NOMO-1 treated with dmso at 0.1 percent for 144 hours (cell line): ENCODE measurements at regions not wholly inside any gene's neighbourhood (a gene's known extent, or its start where the extent isn't known, plus 50 kb on each side); places are given as distances from the start of the nearest gene placed in this dataset.
"Not testable (repeated sequence)": the region's sequence is repeated elsewhere in the genome, so short reads cannot be mapped to it uniquely, and the experiment has no call there.

Experiments used
- DNase-seq: peaks from one replicate; lab custom pipeline; 2025; ENCODE audit not compliant: unreplicated experiment; lab: John Stamatoyannopoulos, UW

DNA sequence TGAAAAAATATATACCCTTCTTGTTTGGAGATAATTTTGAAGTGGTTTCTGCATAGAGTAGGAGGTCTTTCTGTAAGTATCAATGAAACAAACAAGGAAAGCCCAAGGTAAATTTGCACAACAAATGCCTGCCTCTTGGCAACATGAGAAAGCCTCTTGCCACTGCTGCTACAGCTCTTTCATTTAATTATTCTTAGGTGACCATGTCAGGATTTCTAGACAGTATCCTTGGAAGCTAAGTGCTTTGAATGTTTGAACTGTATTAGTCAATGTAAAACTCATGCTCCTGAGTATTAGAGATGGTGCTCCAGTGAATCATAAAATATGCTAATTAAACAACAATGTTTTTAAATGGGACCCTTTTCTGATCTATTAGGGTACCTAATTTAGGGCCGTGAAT, 81.2 kb upstream of the ITGB1 start:
- DNase-seq, result no peak

DNA sequence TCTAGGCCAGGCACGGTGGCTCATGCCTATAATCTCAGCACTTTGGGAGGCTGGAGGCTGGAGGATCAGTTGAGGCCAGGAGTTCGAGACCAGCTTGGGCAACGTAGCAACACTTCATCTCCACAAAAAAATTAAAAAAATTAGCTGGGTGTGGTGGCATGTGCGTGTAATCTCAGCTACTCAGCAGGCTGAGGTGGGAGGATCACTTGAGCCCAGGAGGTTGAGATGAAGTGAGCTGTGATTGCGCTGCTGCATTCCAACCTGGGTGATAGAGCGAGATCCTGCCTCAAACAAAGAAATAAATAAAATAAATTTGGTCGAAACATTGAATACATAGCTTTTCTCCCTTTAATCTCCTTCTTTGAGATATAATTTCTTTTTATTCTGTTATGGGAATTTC, 80.6 kb upstream of the ITGB1 start:
- no peak for DNase-seq

DNA sequence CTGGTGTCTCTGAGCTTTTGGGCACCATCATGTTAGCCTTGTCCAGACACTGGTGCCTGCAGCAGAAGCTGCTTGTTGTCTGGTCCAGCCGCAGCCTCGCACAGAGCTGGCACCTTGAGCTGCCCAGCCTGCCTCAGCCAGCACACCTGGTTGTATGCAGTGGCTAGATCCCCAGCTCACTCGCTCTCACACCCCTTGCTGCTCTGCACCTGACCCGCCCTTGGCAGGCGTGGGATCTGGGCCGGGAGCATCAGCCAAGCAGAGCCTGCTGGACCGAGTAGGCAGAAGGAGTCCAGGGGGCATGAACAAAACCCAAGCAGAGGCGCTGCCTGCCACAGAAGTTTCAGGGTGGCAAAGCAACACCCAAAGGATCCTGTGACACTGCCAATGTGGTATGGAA, 79.7 kb upstream of the ITGB1 start:
- no peak for DNase-seq

DNA sequence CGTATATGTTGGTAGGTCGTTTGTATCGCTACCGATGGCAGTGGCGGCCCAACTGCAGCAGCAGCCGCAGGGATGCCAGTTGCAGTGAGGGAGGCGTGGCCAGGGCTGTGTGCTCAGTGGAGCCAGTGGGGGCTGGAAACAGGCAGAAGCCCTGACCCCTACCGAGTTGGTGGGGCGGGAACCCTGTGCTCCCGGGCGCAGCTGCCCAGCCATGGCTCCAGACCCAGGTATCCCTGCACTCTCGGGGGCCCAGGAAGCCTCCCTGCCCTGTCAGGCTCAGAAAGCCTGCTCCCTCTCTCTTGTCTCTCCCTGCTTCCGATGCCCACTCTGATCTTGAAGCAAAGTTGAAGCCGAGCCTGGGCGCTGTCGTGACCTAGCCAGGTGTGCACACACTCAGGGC, 78.6 kb upstream of the ITGB1 start:
- DNase-seq, result no peak

DNA sequence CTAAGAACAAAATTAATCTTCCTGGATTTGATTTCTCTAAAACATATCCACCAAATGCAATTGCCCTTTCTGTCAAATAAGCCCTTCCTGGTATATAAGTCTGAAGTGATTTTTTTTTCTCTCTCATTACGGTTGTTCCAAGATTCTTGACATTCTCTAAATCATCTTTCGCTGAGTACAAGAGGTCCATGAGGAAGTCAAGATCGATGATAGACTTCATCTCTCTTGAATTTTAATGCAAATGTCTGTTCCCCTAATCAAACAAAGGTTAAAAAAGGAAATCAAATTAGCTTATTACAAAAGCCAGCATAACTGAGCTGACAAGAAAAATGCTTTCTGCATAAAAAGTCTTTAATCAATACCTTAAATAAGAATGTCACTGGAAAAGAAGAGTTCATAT, 77.4 kb upstream of the ITGB1 start:
- no peak for DNase-seq

DNA sequence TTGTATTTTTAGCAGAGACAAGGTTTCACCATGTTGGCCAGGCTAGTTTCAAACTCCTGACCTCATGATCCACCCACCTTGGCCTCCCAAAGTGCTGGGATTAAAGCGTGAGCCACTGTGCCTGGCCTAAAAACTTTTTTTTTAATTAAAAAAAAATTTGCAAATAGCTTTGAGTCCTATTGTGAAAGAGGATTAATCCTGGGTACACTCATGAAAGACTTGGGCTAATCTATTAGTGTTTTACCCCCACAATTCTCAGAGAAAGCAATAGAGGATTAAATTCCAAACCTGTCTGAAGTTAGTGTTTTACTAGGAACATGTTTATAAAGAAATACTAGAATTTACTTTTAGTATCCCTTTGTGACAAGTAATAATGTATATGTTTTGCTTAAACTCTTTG, 76.9 kb upstream of the ITGB1 start:
- DNase-seq, result no peak

DNA sequence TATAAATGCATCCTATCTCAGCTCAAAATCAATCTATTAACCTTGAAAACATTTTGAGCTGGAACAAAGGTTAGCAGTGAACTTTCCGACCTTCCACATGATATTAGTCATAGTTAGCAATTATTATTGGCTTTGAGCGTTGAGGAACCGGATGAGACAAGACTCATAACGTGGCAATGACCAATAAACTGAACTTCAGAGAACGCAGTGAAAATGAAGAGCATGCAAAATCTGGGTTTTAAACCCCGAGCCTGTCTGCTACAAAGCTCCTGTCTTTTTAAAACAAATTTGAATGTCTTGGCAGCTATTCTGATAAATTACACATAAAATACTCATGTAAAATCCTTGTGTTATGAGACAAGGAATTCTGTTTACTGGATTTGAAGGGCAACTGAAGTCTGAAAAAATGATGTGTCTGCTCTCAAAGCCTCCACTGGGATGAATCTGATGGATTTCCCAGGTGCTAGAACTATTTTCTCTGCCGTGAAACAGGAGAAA, 74.7 kb upstream of the ITGB1 start:
- no peak for DNase-seq

DNA sequence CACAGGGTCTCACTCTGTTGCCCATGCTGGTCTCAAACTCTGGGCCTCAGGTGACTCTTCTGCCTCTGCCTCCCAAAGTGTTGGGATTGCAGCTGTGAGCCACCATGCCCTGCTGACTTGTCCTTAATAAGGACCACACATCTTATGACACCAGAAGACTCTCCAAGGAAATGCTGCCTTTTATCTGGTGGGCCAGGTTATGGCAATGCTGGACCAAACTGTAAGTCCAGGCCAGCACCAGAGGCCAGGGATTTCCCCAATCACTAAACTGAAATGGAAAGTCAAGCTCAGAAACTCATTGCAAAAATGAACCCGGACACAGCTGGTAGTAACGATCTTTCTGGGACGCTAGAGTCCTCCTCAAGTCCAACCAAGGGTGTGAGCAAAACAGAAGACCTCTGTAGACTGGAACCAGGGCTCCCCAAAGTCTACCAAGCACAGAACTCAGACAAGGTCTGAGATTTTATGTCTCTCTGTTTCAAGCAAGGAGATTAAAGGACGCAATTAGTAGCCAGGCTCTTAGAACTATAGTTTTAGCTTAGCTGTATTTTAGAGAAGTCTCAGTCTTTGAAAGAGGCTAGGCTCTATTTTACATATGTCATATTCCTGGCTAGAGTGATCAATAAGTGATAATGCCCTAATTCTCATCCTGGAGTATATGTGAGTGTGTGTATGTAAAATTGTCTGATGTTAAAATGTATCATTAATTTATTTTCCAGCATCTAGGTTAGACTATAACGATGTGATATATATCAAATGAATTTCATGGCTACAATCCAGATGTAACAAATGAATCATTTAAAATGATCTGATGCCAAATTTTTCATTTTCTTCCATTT, 74.0 kb upstream of the ITGB1 start:
- no peak for DNase-seq

DNA sequence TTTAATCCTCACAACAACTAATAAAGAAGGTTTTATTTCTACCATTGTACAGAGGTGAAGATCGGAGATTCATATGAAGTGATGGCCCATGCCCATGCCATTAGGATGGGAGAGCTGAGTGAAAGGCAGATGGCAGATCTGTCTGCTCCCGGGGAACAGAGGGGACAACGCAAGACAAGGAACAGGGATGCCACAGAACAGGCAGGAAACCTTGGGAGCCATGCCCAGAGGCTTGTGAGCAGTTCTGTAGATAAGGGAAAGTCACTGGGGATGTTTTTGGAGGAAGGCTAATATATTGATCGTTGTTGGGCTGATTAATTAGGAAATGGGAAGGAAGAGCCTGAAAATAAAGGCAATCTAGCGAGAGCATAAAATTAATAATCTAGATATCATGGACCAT, 73.1 kb upstream of the ITGB1 start:
- no peak for DNase-seq

DNA sequence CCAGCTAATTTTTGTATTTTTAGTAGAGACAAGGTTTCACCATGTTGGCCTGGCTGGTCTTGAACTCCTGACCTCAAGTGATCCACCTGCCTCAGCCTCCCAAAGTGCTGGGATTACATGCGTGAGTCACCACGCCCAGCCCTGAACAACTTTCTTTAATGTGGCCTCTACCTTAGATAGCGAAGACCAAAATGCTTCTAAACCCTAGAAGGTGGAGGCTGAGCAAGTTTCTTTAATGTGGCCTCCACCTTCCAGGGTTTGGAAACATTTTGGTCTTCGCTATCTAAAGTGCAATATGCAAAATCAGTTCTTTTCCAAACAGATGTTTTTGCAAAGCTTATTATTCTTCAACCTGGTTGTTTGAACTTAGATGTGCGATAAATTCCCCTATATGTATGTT, 70.5 kb upstream of the ITGB1 start:
- DNase-seq, result not testable (repeated sequence)

DNA sequence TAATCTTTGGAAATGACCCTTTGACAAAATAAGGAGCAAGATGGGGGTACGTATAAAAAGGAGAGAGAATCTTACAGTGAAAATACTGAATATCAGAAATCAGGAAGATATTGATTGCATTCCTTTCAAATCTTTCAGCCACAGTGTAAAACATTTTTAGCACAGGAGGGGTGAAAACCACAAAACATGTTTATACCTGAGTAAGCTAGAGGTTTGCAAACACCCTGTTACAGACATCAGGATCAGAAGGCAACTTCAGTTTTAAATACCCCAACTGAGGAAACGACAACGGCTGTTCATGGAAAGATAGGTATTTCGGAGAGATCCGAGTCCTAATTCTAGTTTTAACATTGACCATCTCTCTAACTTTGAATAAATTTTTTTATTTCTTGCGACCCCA, 69.1 kb upstream of the ITGB1 start:
- DNase-seq, result no peak

DNA sequence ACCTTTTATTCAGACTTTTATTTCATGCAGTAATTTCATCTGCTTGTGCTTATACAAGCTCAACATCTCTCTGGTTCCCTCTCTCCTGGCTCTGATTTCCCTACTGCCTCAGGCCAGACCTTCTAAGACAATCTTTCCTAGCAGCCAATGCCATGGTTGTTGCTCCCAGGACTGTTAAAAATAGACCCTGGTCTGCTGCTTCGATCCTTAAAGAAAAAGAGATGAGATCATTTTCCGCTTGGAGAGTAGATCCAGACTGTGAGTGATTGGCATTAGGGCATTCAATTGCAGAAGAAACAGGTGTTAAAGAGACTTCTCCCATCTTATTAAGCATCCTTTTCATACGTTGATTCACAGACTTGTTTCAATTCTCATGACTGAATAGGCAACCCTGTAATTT, 68.4 kb upstream of the ITGB1 start:
- DNase-seq, result no peak

DNA sequence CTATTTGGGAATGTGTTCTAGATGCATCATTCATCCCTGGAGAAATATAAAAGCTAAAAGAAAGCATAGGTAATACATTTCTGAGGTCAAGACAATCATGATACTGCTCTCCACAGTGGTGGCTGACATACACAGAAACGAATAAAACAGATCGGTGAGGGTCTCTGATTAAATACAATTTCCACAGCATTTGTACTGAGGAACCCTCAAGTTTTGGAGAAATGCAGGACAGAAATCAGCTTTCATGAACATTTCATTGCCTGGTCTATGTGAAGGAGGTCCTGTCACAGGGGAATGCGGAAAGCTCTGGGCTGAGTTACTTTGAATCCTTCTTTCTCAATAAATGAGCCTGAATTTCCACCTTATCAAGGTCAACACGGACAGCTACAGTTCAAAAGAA, 67.9 kb upstream of the ITGB1 start:
- DNase-seq, result no peak

DNA sequence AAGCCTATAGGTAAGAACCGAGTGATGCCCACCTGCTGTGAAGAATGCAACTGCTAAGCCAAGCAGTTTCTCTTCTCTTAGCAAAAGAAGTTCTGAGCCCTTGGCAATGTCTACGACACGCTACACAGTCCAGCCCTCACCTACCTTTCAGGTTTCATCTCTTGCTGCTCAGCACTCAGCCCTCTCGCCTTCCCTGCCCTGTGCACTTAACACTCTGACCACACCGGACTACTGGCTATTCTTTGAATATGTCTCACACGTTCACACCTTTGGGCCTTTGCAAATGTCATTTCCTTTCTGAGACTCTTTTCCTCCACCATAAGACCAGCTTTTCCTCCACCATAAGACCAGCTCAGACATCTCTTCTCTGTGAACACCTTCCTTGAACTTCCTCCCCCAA, 67.0 kb upstream of the ITGB1 start:
- no peak for DNase-seq

DNA sequence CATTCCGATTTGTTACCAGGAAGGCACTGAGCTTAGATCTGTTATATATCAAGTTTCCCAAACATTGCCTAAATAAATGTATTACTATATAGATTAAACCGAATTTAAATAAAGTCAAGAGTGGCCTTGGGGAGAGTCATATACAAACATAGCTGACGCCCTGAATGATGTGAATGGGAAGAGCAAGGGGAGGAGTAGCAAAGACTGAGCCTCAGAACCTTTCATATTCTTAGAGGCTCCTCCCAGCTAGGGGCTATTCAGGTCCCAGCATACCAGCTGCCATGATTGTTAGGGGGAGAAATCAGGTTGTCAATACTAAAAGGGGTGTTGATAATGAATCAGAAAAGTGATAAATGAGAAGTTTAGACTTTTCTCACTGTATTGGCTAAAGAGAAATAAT, 64.7 kb upstream of the ITGB1 start:
- DNase-seq, result no peak

DNA sequence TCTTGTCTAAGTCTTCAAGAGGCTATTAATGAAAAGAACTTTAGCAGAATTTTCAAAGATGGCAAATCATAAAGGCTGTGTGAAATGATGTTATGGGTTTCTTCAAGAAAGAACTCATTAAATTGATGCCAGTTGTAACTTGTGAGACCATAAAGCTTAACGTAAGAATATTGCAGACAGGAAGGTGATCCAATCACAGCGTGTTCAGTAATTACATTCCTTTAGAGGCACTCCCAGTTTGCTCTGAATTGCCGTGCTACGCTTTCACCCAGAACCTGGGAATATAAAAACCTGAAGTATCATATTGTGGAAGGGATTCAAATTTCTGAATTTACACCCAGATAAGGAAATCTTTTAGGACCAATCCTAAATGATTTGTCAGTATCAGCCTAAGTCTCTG, 64.1 kb upstream of the ITGB1 start:
- no peak for DNase-seq

DNA sequence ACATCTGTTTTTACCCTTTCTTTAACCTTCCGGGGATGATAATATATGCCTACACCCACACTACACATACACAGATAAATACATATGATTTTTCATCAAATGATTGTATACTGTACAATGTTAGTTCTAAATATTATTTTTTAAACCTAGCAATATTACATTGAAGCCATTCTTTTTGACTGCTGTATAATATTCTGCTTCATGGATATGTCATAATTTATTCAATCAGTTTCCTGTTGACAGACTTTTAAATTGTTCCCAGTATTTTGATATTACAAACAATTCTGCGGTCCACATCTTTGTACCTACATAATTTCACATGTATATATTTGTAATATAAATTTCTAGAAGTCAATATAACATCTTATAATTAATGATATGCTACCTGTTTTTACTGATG, 59.0 kb upstream of the ITGB1 start:
- no peak for DNase-seq

DNA sequence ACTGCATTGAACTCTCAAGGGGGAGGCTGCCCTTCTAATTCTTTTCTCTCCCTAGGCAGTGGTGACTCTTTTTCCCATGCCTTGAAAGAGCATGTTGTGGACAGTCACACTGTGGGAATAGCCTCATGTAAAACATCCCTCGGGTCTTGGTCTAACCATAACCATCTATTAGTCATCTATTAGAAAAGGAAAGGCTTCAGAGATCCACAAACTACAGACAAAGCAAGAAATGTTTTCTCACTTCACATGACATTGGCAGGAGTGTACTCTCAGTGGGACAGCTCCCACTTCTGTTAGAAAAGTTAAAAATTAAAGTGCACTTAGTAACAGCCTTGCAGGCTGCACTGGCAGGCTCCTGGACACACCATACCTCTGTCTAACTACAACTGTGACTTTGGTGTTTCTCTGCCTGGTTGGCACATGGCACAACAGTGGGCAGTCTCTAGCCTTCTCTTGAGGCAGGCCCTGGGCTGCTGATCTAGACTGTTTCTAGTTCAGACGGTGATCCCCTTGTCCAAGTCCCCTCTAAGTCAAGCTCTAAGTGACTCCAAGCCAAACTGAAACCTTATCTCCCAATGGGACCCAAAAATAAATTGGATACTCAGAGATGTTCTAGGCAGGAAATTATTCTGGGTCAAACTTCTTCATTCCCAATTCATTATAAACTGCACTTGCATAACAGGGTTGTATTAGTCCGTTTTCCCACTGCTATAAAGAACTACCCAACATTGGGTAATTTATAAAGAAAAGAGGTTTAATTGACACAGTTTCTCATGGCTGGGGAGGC, 57.9 kb upstream of the ITGB1 start:
- no peak for DNase-seq

DNA sequence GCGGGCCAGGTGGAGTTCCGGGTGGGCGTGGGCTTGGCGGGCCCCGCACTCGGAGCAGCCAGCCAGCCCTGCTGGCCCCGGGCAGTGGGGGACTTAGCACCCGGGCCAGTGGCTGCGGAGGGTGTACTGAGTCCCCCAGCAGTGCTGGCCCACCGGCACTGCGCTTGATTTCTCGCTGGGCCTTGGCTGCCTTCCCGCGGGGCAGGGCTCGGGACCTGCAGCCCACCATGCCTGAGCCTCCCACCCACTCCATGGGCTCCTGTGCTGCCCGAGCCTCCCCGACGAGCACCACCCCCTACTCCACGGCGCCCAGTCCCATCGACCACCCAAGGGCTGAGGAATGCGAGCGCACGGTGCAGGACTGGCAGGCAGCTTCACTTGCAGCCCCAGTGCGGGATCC, 55.3 kb upstream of the ITGB1 start:
- DNase-seq, result not testable (repeated sequence)

DNA sequence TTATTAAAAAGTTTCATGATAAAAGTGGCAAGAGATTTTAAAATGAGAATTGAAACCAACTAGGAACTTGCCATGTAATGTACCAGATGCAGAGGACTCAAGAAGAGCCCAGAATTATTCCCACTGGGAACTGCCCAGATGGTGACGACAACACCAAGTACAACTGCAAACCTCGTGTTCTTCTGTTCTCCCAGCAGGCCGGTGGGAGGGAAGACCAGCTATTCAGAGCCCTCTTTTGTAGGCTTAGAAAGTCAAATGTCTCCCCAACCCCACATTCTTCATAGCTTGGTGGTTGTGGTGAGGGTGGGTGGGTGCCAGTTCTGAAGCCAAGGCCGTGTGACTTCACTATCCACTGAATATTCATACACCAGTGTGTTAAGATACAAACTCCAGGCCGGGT, 54.3 kb upstream of the ITGB1 start:
- DNase-seq, result no peak

DNA sequence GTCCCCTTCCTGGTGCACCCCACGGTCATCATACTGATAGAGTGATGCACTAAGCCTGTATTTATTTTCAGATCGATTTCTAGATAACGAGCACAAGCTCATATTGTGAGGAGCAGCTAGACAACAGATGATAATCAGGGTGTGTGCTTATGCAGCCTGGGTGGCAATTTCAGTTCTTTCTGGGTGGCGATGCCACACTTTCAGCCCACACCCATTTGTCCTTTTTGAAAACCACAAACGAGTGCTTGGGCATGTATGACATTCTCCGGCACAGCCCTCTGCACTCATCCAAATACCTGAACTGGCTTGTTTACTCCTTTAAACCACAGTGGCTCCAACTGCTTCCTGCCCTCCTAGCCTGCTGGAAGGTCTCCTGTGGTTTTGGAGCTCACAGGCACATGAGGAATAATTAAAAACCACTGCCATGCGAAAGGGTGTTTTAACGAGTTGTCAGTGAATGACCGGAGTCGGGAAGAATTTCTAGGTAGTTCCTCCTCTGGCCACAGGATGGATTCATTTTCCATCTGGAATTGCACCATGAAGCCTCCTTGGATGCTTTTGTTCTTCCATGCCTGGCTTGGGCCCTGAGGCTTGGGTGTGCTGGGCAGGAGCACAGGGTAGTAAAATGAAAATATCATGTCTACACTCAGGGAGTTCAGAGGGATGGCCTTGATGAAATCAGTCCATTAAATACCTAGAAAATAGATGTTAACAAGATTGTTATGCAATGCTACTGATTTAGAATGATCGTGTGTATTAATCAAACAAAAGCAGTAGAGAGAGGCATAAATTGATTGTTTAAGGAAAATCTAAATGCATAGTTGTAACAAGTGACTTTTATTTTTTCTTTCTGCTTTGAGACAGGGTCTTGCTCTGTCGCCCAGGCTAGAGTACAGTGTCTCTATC, 52.4 kb upstream of the ITGB1 start:
- no peak for DNase-seq
